Epithelial cell of proximal tubule (primary cell): ENCODE measurements at regions not wholly inside any gene's neighbourhood (a gene's known extent, or its start where the extent isn't known, plus 50 kb on each side); places are given as distances from the start of the nearest gene placed in this dataset.

Source experiments
- DNase-seq: peaks from one replicate; pipeline ENCODE4 v3.0.0-alpha.2; 2011; ENCODE audit warnings: low read depth
- H3K4me3 ChIP-seq: 2 replicates; pipeline ENCODE4 v1.5.1; 2011; ENCODE audit warnings: low read depth, mild to moderate bottlenecking, low read length
- CTCF ChIP-seq: conservative IDR thresholded peaks from 2 replicates; pipeline ENCODE4 v1.5.1; 2012; ENCODE audit warnings: low read depth, mild to moderate bottlenecking, low read length

GRCh38 chr6:19906171-19906570 lies 69.0 kb downstream of the ID4 start:
- no peak overlapping the region for H3K4me3 ChIP-seq
- no peak for TF ChIP-seq CTCF
- DNase-seq: no peak

- DNase-seq: no peak
- no peak overlapping the region for H3K4me3 ChIP-seq
- no peak for TF ChIP-seq CTCF
Observed at GRCh38 chr6:19911223-19911622, 74.1 kb downstream of the ID4 start.

GRCh38 chr6:19918436-19918835 lies 81.3 kb downstream of the ID4 start:
- TF ChIP-seq CTCF: no peak
- H3K4me3 ChIP-seq: no peak overlapping the region
- DNase-seq: no peak

GRCh38 chr6:19921786-19922185 lies 84.6 kb downstream of the ID4 start:
- DNase-seq: no peak
- TF ChIP-seq CTCF: no peak
- H3K4me3 ChIP-seq: no peak overlapping the region

- DNase-seq: no peak
- no peak for TF ChIP-seq CTCF
- no peak overlapping the region for H3K4me3 ChIP-seq
Observed at GRCh38 chr6:19925533-19925932, 88.4 kb downstream of the ID4 start.

GRCh38 chr6:19928461-19928860 lies 91.3 kb downstream of the ID4 start:
- no peak for DNase-seq
- no peak overlapping the region for H3K4me3 ChIP-seq
- no peak for TF ChIP-seq CTCF

- no peak overlapping the region for H3K4me3 ChIP-seq
- DNase-seq: no peak
- TF ChIP-seq CTCF: no peak
Observed at GRCh38 chr6:19929312-19929711, 92.1 kb downstream of the ID4 start.
